MCF 10A (cell line): ENCODE measurements at regions not wholly inside any gene's neighbourhood (a gene's known extent, or its start where the extent isn't known, plus 50 kb on each side); places are given as distances from the start of the nearest gene placed in this dataset.
A peak's percentile ranks its signal among the peaks of the same experiment; 100 is the strongest.

Experiments used
- BruUV-seq: library from RNA; stranded (reverse); fragments of 400-500 nt; replicated peaks from 2 replicates; lab custom pipeline; 2021; lab: Mats Ljungman, UMichigan
- CTCF ChIA-PET: fragments of 300-600 bp; sonication (Branson Sonifier 250); formaldehyde crosslinking; extraction: SDS; loops from one replicate; lab custom pipeline; 2021; ENCODE audit warnings: antibody characterized with exemption, inconsistent platforms; lab: Yijun Ruan, JAX
- POLR2A ChIA-PET: fragments of 300-600, 350-650 bp; sonication (Branson Sonifier 250); formaldehyde crosslinking; extraction: SDS; loops from one replicate; lab custom pipeline; 2020; ENCODE audit warnings: antibody characterized with exemption, inconsistent platforms; lab: Yijun Ruan, JAX
- DNase-seq: peaks from one replicate; pipeline ENCODE4 v3.0.0-alpha.2; 2018; ENCODE audit not compliant: unreplicated experiment
- H3K27ac Mint-ChIP-seq: one replicate; pipeline ENCODE4 v1.8.0; 2022; ENCODE audit warnings: mild to moderate bottlenecking, low read depth, mixed read lengths; ENCODE audit not compliant: unreplicated experiment
- H3K27me3 Mint-ChIP-seq: one replicate; pipeline ENCODE4 v1.8.0; 2022; ENCODE audit warnings: mixed read lengths; ENCODE audit not compliant: insufficient read depth, unreplicated experiment
- H3K36me3 Mint-ChIP-seq: one replicate; pipeline ENCODE4 v1.8.0; 2022; ENCODE audit warnings: mild to moderate bottlenecking, moderate library complexity, mixed read lengths; ENCODE audit not compliant: insufficient read depth, unreplicated experiment
- H3K4me1 Mint-ChIP-seq: one replicate; pipeline ENCODE4 v1.8.0; 2022; ENCODE audit warnings: mixed read lengths; ENCODE audit not compliant: insufficient read depth, unreplicated experiment
- H3K4me3 Mint-ChIP-seq: one replicate; pipeline ENCODE4 v1.8.0; 2022; ENCODE audit warnings: mild to moderate bottlenecking, moderate library complexity, mixed read lengths; ENCODE audit not compliant: unreplicated experiment
- H3K9me3 Mint-ChIP-seq: one replicate; pipeline ENCODE4 v1.8.0; 2022; ENCODE audit warnings: mixed read lengths; ENCODE audit not compliant: unreplicated experiment
- CTCF ChIP-seq: fragments of 200-600 bp; IDR thresholded peaks from one replicate; pipeline ENCODE4 v1.8.0; 2022; ENCODE audit warnings: antibody characterized with exemption, mild to moderate bottlenecking; ENCODE audit not compliant: unreplicated experiment
- intact Hi-C: fragments of 100-400 bp; cut with micrococcal nuclease; formaldehyde crosslinking; loops from 2 replicates; pipeline ENCODE4 v1.14.1; 2022

GRCh38 chr2:41896186-41896846 lies 151.5 kb upstream of the PKDCC start:
- BruUV-seq = no TSS peak
- DNase-seq = no peak
- CTCF ChIA-PET = interaction anchor here (0.6 to 1.9 kb wide), 4 partner anchors 27 to 190 kb away, joined by 3 to 7 read pairs (median 6); no protein-coding TSS in a partner anchor
- POLR2A ChIA-PET = interaction anchor here (3.0 kb wide), 1 partner anchor 9 kb away, joined by 13 read pairs; no protein-coding TSS in a partner anchor
- H3K27ac Mint-ChIP-seq = no peak overlapping the region
- H3K4me1 Mint-ChIP-seq = peaks cover 5% of the 10 kb centered on the region
- no peak for TF ChIP-seq CTCF
- intact Hi-C loops = no loop called here
- no peak overlapping the region for H3K4me3 Mint-ChIP-seq
- no peaks in the 10 kb centered on the region for H3K9me3 Mint-ChIP-seq
- no peaks in the 10 kb centered on the region for H3K27me3 Mint-ChIP-seq
- H3K36me3 Mint-ChIP-seq = peaks cover 4% of the 10 kb centered on the region

GRCh38 chr2:41899189-41899588 lies 148.6 kb upstream of the PKDCC start:
- Mint-ChIP-seq H3K27me3 (no peaks in the 10 kb centered on the region), H3K27ac (no peak overlapping the region), H3K9me3 (no peaks in the 10 kb centered on the region), H3K36me3 (no peaks in the 10 kb centered on the region), H3K4me1 (peaks cover 5% of the 10 kb centered on the region), H3K4me3 (no peak overlapping the region)
- intact Hi-C loops = no loop called here
- peak; percentile 22 for DNase-seq
- ChIA-PET CTCF (interaction anchor here (0.7 to 2.3 kb wide), 6 partner anchors 28 to 197 kb away, joined by 3 to 6 read pairs (median 4); no protein-coding TSS in a partner anchor), POLR2A (interaction anchor here (1.4 kb wide), 1 partner anchor 183 kb away, joined by 3 read pairs; no protein-coding TSS in a partner anchor)
- no peak for TF ChIP-seq CTCF
- BruUV-seq = no TSS peak

GRCh38 chr2:41900101-41900577 lies 147.7 kb upstream of the PKDCC start:
- DNase-seq = no peak
- H3K4me3 Mint-ChIP-seq = no peak overlapping the region
- ChIA-PET CTCF (interaction anchor here (0.6 to 2.3 kb wide), 5 partner anchors 29 to 196 kb away, joined by 4 to 6 read pairs (median 4); no protein-coding TSS in a partner anchor), POLR2A (interaction anchor here (1.4 kb wide), 1 partner anchor 182 kb away, joined by 3 read pairs; no protein-coding TSS in a partner anchor)
- H3K27me3 Mint-ChIP-seq = no peaks in the 10 kb centered on the region
- BruUV-seq = no TSS peak
- intact Hi-C loops = no loop called here
- no peak for TF ChIP-seq CTCF
- H3K36me3 Mint-ChIP-seq = no peaks in the 10 kb centered on the region
- H3K9me3 Mint-ChIP-seq = no peaks in the 10 kb centered on the region
- H3K27ac Mint-ChIP-seq = no peak overlapping the region
- H3K4me1 Mint-ChIP-seq = peaks cover 5% of the 10 kb centered on the region

GRCh38 chr2:41902897-41903296 lies 144.9 kb upstream of the PKDCC start:
- no TSS peak for BruUV-seq
- Mint-ChIP-seq H3K4me1 (peaks cover 16% of the 10 kb centered on the region), H3K9me3 (no peaks in the 10 kb centered on the region), H3K27ac (no peak overlapping the region), H3K36me3 (no peaks in the 10 kb centered on the region), H3K27me3 (no peaks in the 10 kb centered on the region), H3K4me3 (no peak overlapping the region)
- CTCF ChIA-PET = no interaction called here
- intact Hi-C loops = no loop called here
- DNase-seq = no peak
- no peak for TF ChIP-seq CTCF
- POLR2A ChIA-PET = no interaction called here
